Caco-2 (cell line): ENCODE measurements at regions not wholly inside any gene's neighbourhood (a gene's known extent, or its start where the extent isn't known, plus 50 kb on each side); places are given as distances from the start of the nearest gene placed in this dataset.

Experiments
- BruUV-seq: library from RNA; stranded (reverse); fragments of 400-500 nt; replicated peaks from 2 replicates; lab custom pipeline; 2021; lab: Mats Ljungman, UMichigan
- CTCF ChIA-PET: fragments of 300-600 bp; sonication (Branson Sonifier 250); formaldehyde crosslinking; loops from one replicate; lab custom pipeline; 2022; ENCODE audit warnings: antibody characterized with exemption; lab: Charles Lee
- POLR2A ChIA-PET: fragments of 300-600 bp; sonication (Branson Sonifier 250); formaldehyde crosslinking; loops from one replicate; lab custom pipeline; 2022; ENCODE audit warnings: antibody characterized with exemption; lab: Charles Lee
- DNase-seq, 2 experiments: peaks; one replicate each; pipeline versions ENCODE4 v3.0.0 to v3.0.0-alpha.2; 2020 to 2022
- H3K27me3 ChIP-seq: replicated peaks from 2 replicates; pipeline ENCODE4 v1.6.0; 2011; ENCODE audit warnings: low read length; ENCODE audit not compliant: control insufficient read depth, insufficient read depth
- H3K36me3 ChIP-seq: 2 replicates; pipeline ENCODE4 v1.5.1; 2011; ENCODE audit warnings: low read length; ENCODE audit not compliant: control insufficient read depth, insufficient read depth
- H3K4me1 ChIP-seq: fragments of 250-450 bp; sonication (Bioruptor Pico); 2 replicates; pipeline ENCODE4 v1.5.1; 2020; ENCODE audit warnings: mild to moderate bottlenecking
- H3K4me3 ChIP-seq: 2 replicates; pipeline ENCODE4 v1.5.1; 2011; ENCODE audit warnings: low read depth, mild to moderate bottlenecking, control low read depth, low read length
- H3K9me3 ChIP-seq: fragments of 250-450 bp; sonication (Bioruptor Pico); 2 replicates; pipeline ENCODE4 v1.5.1; 2020; ENCODE audit warnings: mild to moderate bottlenecking, moderate library complexity
- H3K27ac Mint-ChIP-seq: one replicate; pipeline ENCODE4 v1.8.0; 2022; ENCODE audit warnings: mixed read lengths; ENCODE audit not compliant: unreplicated experiment
- H3K27me3 Mint-ChIP-seq: one replicate; pipeline ENCODE4 v1.8.0; 2022; ENCODE audit warnings: mixed read lengths; ENCODE audit not compliant: insufficient read depth, unreplicated experiment
- H3K36me3 Mint-ChIP-seq: one replicate; pipeline ENCODE4 v1.8.0; 2022; ENCODE audit warnings: mild to moderate bottlenecking, mixed read lengths; ENCODE audit not compliant: insufficient read depth, unreplicated experiment
- H3K4me1 Mint-ChIP-seq: one replicate; pipeline ENCODE4 v1.8.0; 2022; ENCODE audit warnings: low read depth, mixed read lengths; ENCODE audit not compliant: unreplicated experiment
- H3K4me3 Mint-ChIP-seq: one replicate; pipeline ENCODE4 v1.8.0; 2022; ENCODE audit warnings: mild to moderate bottlenecking, moderate library complexity, mixed read lengths; ENCODE audit not compliant: unreplicated experiment
- H3K9me3 Mint-ChIP-seq: one replicate; pipeline ENCODE4 v1.8.0; 2022; ENCODE audit warnings: mixed read lengths; ENCODE audit not compliant: unreplicated experiment
- intact Hi-C: fragments of 100-400 bp; cut with micrococcal nuclease; formaldehyde crosslinking; loops from one replicate; pipeline ENCODE4 v1.10.0; 2022; ENCODE audit not compliant: unreplicated experiment
- TF ChIP-seq, protein P1 (sequence below), 2 experiments: fragments of 200-600 bp in 1 of 2; IDR thresholded peaks; 1 replicate in 1 of 2; 2 replicates in 1 of 2; pipeline versions ENCODE4 v1.5.1 to v1.8.0; 2011 to 2022; ENCODE audit warnings: antibody characterized with exemption in 1 of 2, control low read depth in 1 of 2, inconsistent platforms in 1 of 2, low read depth in 1 of 2, low read length in 1 of 2, mild to moderate bottlenecking in 1 of 2, moderate library complexity in 1 of 2; ENCODE audit not compliant: insufficient read depth in 1 of 2, severe bottlenecking in 1 of 2, unreplicated experiment in 1 of 2

DNA sequence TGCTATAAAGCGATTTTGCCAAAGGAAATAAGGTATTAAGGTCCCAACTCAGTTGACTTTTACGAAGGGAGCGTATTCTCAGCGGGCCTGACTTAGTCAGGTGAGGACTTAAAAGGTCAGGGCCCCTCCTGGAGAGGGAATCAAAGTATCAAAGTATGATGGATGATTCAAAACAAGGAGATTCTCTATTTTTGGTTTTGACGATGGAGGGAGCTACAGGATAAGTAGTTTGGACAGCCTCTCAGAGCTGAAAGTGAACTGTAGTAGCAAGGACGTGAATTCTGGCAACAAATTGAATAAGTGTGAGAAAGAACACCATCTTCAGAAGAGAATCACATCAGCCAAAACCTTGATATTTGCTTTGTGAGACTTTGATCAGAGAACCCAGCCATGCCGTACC lies 1186.5 kb downstream of the SI start:
- Histone ChIP-seq H3K9me3 (no peaks in the 10 kb centered on the region), H3K4me1 (no peaks in the 10 kb centered on the region), H3K36me3 (no peaks in the 10 kb centered on the region), H3K4me3 (no peak overlapping the region), H3K27me3 (no peaks in the 10 kb centered on the region)
- intact Hi-C loops = loop anchor here (1.0 kb wide), 1 partner anchor 60 kb away; no protein-coding TSS in a partner anchor
- ChIA-PET CTCF (interaction anchor here (0.7 to 1.0 kb wide), 2 partner anchors 28 to 59 kb away, joined by 3 read pairs; no protein-coding TSS in a partner anchor), POLR2A (no interaction called here)
- Mint-ChIP-seq H3K9me3 (no peaks in the 10 kb centered on the region), H3K4me1 (no peaks in the 10 kb centered on the region), H3K27me3 (peaks cover 9% of the 10 kb centered on the region), H3K36me3 (no peaks in the 10 kb centered on the region), H3K4me3 (no peak overlapping the region), H3K27ac (no peak overlapping the region)
- TF ChIP-seq, protein P1, sequence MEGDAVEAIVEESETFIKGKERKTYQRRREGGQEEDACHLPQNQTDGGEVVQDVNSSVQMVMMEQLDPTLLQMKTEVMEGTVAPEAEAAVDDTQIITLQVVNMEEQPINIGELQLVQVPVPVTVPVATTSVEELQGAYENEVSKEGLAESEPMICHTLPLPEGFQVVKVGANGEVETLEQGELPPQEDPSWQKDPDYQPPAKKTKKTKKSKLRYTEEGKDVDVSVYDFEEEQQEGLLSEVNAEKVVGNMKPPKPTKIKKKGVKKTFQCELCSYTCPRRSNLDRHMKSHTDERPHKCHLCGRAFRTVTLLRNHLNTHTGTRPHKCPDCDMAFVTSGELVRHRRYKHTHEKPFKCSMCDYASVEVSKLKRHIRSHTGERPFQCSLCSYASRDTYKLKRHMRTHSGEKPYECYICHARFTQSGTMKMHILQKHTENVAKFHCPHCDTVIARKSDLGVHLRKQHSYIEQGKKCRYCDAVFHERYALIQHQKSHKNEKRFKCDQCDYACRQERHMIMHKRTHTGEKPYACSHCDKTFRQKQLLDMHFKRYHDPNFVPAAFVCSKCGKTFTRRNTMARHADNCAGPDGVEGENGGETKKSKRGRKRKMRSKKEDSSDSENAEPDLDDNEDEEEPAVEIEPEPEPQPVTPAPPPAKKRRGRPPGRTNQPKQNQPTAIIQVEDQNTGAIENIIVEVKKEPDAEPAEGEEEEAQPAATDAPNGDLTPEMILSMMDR (IDR thresholded peaks at IDR 0.05; ENCODE audit: insufficient read depth in 1 of 2, low read depth in 1 of 2, low read length in 1 of 2, severe bottlenecking in 1 of 2, unreplicated experiment in 1 of 2) = peak in 1 of 2 experiments; percentile 19
- DNase-seq = peak in 1 of 2 experiments; percentile 4
- BruUV-seq = no TSS peak

GRCh38 chr3:163890661-163891060 lies 1187.6 kb downstream of the SI start:
- CTCF ChIA-PET = no interaction called here
- Histone ChIP-seq H3K9me3 (no peaks in the 10 kb centered on the region), H3K27me3 (no peaks in the 10 kb centered on the region), H3K4me1 (no peaks in the 10 kb centered on the region), H3K36me3 (no peaks in the 10 kb centered on the region), H3K4me3 (no peak overlapping the region)
- intact Hi-C loops = no loop called here
- peaks cover 4% of the 10 kb centered on the region for H3K27me3 Mint-ChIP-seq
- no TSS peak for BruUV-seq
- H3K27ac Mint-ChIP-seq = no peak overlapping the region
- H3K36me3 Mint-ChIP-seq = no peaks in the 10 kb centered on the region
- no peak for DNase-seq
- H3K9me3 Mint-ChIP-seq = no peaks in the 10 kb centered on the region
- no peaks in the 10 kb centered on the region for H3K4me1 Mint-ChIP-seq
- no peak overlapping the region for H3K4me3 Mint-ChIP-seq
- TF ChIP-seq, protein P1 (IDR thresholded peaks at IDR 0.05; ENCODE audit: insufficient read depth in 1 of 2, low read depth in 1 of 2, low read length in 1 of 2, severe bottlenecking in 1 of 2, unreplicated experiment in 1 of 2) = no peak
- POLR2A ChIA-PET = no interaction called here

DNA sequence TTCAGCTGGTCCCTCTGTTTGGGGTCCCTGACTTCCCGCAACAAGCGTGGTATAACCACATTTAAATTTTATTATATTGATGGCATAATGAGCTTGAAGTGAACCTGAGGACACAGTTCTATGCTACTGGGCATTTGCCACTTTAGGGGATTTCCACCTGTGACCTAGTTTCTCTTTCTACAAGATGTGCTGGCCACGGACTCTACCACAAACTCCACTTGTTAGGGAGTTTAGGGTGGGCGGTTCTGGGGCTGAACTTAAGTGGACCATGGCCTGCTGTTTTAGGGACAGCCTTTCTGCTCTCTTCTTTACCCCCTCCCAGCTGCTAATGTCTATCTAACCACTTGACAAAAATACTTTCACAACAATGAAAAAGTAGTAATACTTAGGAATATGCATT lies 1199.1 kb downstream of the SI start:
- 0 out of 2 replicates have a peak, but pooled peaks cover 3% of the 10 kb centered on the region for H3K9me3 ChIP-seq
- Mint-ChIP-seq H3K4me3 (no peak overlapping the region), H3K4me1 (no peaks in the 10 kb centered on the region), H3K27me3 (no peaks in the 10 kb centered on the region), H3K9me3 (peaks cover 12% of the 10 kb centered on the region), H3K36me3 (no peaks in the 10 kb centered on the region), H3K27ac (no peak overlapping the region)
- no peaks in the 10 kb centered on the region for H3K27me3 ChIP-seq
- intact Hi-C loops = no loop called here
- CTCF ChIA-PET = no interaction called here
- no peaks in the 10 kb centered on the region for H3K4me1 ChIP-seq
- DNase-seq = no peak
- TF ChIP-seq, protein P1 (IDR thresholded peaks at IDR 0.05; ENCODE audit: insufficient read depth in 1 of 2, low read depth in 1 of 2, low read length in 1 of 2, severe bottlenecking in 1 of 2, unreplicated experiment in 1 of 2) = no peak
- no TSS peak for BruUV-seq
- no peaks in the 10 kb centered on the region for H3K36me3 ChIP-seq
- H3K4me3 ChIP-seq = no peak overlapping the region
- POLR2A ChIA-PET = no interaction called here
